Activated B cell treated with CpG ODN at 0.5 μM for 24 hours (primary cell): ENCODE measurements at regions not wholly inside any gene's neighbourhood (a gene's known extent, or its start where the extent isn't known, plus 50 kb on each side); places are given as distances from the start of the nearest gene placed in this dataset.

ENCODE experiments used
- ATAC-seq: fragments of 200-7000 bp; cut with Tn5 transposase; one replicate; pipeline ENCODE4 v1.10.0; 2021; ENCODE audit warnings: low read depth, mild to moderate bottlenecking, moderate library complexity
- CTCF ChIA-PET: fragments of 350-600 bp; sonication (Branson Sonifier 250); formaldehyde crosslinking; loops from one replicate; lab custom pipeline; 2021; ENCODE audit warnings: antibody characterized with exemption; lab: Charles Lee
- POLR2A ChIA-PET: fragments of 350-600 bp; sonication (Branson Sonifier 250); formaldehyde crosslinking; loops from one replicate; lab custom pipeline; 2021; ENCODE audit warnings: antibody characterized with exemption; lab: Charles Lee
- DNase-seq: peaks from one replicate; pipeline ENCODE4 v3.0.0; 2022
- H3K27ac Mint-ChIP-seq: one replicate; pipeline ENCODE4 v1.8.0; 2020; ENCODE audit warnings: mixed read lengths
- H3K27me3 Mint-ChIP-seq: one replicate; pipeline ENCODE4 v1.8.0; 2021; ENCODE audit warnings: mixed read lengths
- H3K36me3 Mint-ChIP-seq: one replicate; pipeline ENCODE4 v1.8.0; 2021; ENCODE audit warnings: low read depth, mixed read lengths
- H3K4me1 Mint-ChIP-seq: one replicate; pipeline ENCODE4 v1.8.0; 2021; ENCODE audit warnings: mixed read lengths
- H3K4me3 Mint-ChIP-seq: one replicate; pipeline ENCODE4 v1.8.0; 2020; ENCODE audit warnings: mild to moderate bottlenecking, mixed read lengths
- H3K9me3 Mint-ChIP-seq: one replicate; pipeline ENCODE4 v1.8.0; 2020; ENCODE audit warnings: mixed read lengths
- CTCF ChIP-seq: fragments of 200-600 bp; IDR thresholded peaks from one replicate; pipeline ENCODE4 v1.8.0; 2022; ENCODE audit warnings: antibody characterized with exemption, mild to moderate bottlenecking
- intact Hi-C: fragments of 100-400 bp; cut with micrococcal nuclease; formaldehyde crosslinking; loops from one replicate; pipeline ENCODE4 v1.15.1; 2024

DNA sequence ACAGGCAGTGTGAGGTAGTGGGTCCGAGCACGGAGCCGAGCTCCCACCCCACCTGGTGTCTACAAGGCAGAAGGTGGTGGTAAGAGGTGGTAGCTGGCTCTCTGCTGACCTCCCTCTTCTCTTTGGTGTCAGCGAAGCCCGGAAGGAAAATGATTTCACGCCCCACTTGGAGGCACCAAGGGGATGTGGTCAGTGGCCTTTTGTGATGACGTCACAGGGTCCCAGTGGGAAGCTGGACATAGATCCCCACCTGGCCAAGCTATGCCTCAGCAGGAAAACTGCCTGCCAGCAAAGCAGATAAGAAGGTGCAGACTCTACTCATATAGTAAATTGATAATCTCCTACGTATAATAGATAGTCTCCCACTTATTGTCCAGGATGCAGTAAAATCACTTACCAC, 183.7 kb upstream of the ALKAL2 start:
- ATAC-seq, result no peak
- no peak for TF ChIP-seq CTCF
- H3K27ac Mint-ChIP-seq, result no peak overlapping the region
- H3K36me3 Mint-ChIP-seq, result no peaks in the 10 kb centered on the region
- ChIA-PET CTCF (no interaction called here), POLR2A (no interaction called here)
- peaks cover 9% of the 10 kb centered on the region for H3K4me1 Mint-ChIP-seq
- intact Hi-C loops, result no loop called here
- H3K9me3 Mint-ChIP-seq, result peaks cover 8% of the 10 kb centered on the region
- no peak overlapping the region for H3K4me3 Mint-ChIP-seq
- peaks cover 18% of the 10 kb centered on the region for H3K27me3 Mint-ChIP-seq
- DNase-seq, result no peak

- TF ChIP-seq CTCF, result no peak
- peaks cover 3% of the 10 kb centered on the region for H3K9me3 Mint-ChIP-seq
- peaks cover 25% of the 10 kb centered on the region for H3K4me1 Mint-ChIP-seq
- peaks cover 16% of the 10 kb centered on the region for H3K27me3 Mint-ChIP-seq
- no peak for ATAC-seq
- H3K4me3 Mint-ChIP-seq, result no peak overlapping the region
- intact Hi-C loops, result loop anchor here (5.0 kb wide), 2 partner anchors 37 to 122 kb away; no protein-coding TSS in a partner anchor
- H3K27ac Mint-ChIP-seq, result no peak overlapping the region
- CTCF ChIA-PET, result no interaction called here
- POLR2A ChIA-PET, result no interaction called here
- H3K36me3 Mint-ChIP-seq, result no peaks in the 10 kb centered on the region
- DNase-seq, result no peak
Observed at GRCh38 chr2:469514-469913, 181.6 kb upstream of the ALKAL2 start.

GRCh38 chr2:468648-469336, 180.9 kb upstream of the ALKAL2 start:
- Mint-ChIP-seq H3K36me3 (no peaks in the 10 kb centered on the region), H3K27ac (no peak overlapping the region), H3K4me3 (peak overlapping the region; percentile 38), H3K9me3 (peaks cover 3% of the 10 kb centered on the region), H3K4me1 (peaks cover 26% of the 10 kb centered on the region), H3K27me3 (peaks cover 16% of the 10 kb centered on the region)
- no peak for TF ChIP-seq CTCF
- DNase-seq (no peak), ATAC-seq (no peak)
- ChIA-PET CTCF (no interaction called here), POLR2A (no interaction called here)
- intact Hi-C loops, result loop anchor here (5.0 kb wide), 2 partner anchors 36 to 121 kb away; no protein-coding TSS in a partner anchor

GRCh38 chr2:467892-468647, 180.2 kb upstream of the ALKAL2 start:
- intact Hi-C loops, result loop anchor here (5.0 kb wide), 2 partner anchors 36 to 121 kb away; no protein-coding TSS in a partner anchor
- ATAC-seq (no peak), DNase-seq (no peak)
- Mint-ChIP-seq H3K4me3 (peak overlapping the region; percentile 79), H3K9me3 (peaks cover 3% of the 10 kb centered on the region), H3K4me1 (peaks cover 29% of the 10 kb centered on the region), H3K27me3 (peaks cover 16% of the 10 kb centered on the region), H3K27ac (no peak overlapping the region), H3K36me3 (no peaks in the 10 kb centered on the region)
- ChIA-PET CTCF (interaction anchor here (0.8 kb wide), 1 partner anchor 46 kb away, joined by 3 read pairs; no protein-coding TSS in a partner anchor), POLR2A (no interaction called here)
- TF ChIP-seq CTCF, result no peak

DNA sequence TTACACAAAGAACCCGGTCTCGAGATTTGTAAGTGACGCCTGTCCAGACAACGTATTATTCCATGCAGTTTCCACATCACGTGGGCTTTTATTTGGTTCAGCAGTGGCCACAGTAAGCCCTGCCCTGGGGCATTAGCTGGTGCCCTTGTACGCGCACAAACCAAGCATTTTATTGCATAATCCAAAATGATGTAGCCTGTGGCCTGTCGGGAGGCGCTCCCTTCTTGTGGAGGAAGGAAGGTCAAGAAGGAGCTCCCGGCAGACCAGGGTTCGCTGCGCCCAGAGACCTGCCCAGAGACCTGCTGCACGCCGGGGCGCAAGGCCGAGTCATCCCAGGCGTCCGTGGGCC, 179.6 kb upstream of the ALKAL2 start:
- H3K27ac Mint-ChIP-seq, result no peak overlapping the region
- H3K36me3 Mint-ChIP-seq, result no peaks in the 10 kb centered on the region
- no peak for DNase-seq
- H3K9me3 Mint-ChIP-seq, result no peaks in the 10 kb centered on the region
- ATAC-seq, result no peak
- H3K27me3 Mint-ChIP-seq, result peaks cover 16% of the 10 kb centered on the region
- CTCF ChIA-PET, result interaction anchor here (0.8 kb wide), 1 partner anchor 46 kb away, joined by 3 read pairs; no protein-coding TSS in a partner anchor
- TF ChIP-seq CTCF, result no peak
- peaks cover 29% of the 10 kb centered on the region for H3K4me1 Mint-ChIP-seq
- POLR2A ChIA-PET, result no interaction called here
- intact Hi-C loops, result loop anchor here (5.0 kb wide), 2 partner anchors 35 to 120 kb away; no protein-coding TSS in a partner anchor
- H3K4me3 Mint-ChIP-seq, result peak overlapping the region; percentile 79
